ENCODE measurements at regions not wholly inside any gene's neighbourhood (a gene's known extent, or its start where the extent isn't known, plus 50 kb on each side); places are given as distances from the start of the nearest gene placed in this dataset.

GRCh38 chr7:94307399-94308048 lies 87.2 kb upstream of the COL1A2 start:
- TF ChIP-seq CTCF (IDR thresholded peaks at IDR 0.05) (no peak), EP300 (IDR thresholded peaks at IDR 0.05) (no peak), POLR2A (IDR thresholded peaks at IDR 0.05) (no peak)
